ENCODE measurements at regions not wholly inside any gene's neighbourhood (a gene's known extent, or its start where the extent isn't known, plus 50 kb on each side); places are given as distances from the start of the nearest gene placed in this dataset.

DNA sequence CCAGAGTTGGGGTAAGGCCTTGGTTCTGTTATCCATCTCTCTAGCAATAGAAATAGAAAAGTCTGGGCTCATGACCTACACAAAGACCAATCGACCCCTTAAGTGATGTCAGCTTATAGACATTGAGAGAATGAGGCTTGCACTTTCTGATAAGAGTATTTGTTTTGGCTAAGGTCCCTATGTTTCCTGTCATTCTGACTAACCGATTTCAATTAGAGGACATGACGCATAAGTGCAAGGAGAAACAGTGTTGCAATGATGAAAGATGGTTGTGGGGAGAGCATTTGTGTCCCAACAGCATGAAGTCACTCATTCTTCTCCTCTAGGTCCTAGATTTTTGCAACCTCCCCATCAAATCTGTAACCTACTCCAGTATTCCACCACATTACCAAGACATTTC is 255.1 kb downstream of the MAT2B start:
- WGBS (ENCODE audit: insufficient coverage, low coverage, low lambda C conversion rate, missing lambda C conversion rate), result 5% methylated on average over 3 of the region's 3 CpGs
- Histone ChIP-seq H3K9me3 (no peaks in the 10 kb centered on the region), H3K27me3 (no peaks in the 10 kb centered on the region), H3K27ac (no peak overlapping the region), H3K36me3 (no peaks in the 10 kb centered on the region), H3K4me1 (no peaks in the 10 kb centered on the region), H3K4me3 (no peak overlapping the region)
- intact Hi-C loops (cut with DNase I), result no loop called here
- DNase-seq, result no peak
- peak; percentile 30 to 88 (median 55) for ATAC-seq
- no peak for TF ChIP-seq POLR2A (IDR thresholded peaks at IDR 0.05)
- TF ChIP-seq, protein P1, sequence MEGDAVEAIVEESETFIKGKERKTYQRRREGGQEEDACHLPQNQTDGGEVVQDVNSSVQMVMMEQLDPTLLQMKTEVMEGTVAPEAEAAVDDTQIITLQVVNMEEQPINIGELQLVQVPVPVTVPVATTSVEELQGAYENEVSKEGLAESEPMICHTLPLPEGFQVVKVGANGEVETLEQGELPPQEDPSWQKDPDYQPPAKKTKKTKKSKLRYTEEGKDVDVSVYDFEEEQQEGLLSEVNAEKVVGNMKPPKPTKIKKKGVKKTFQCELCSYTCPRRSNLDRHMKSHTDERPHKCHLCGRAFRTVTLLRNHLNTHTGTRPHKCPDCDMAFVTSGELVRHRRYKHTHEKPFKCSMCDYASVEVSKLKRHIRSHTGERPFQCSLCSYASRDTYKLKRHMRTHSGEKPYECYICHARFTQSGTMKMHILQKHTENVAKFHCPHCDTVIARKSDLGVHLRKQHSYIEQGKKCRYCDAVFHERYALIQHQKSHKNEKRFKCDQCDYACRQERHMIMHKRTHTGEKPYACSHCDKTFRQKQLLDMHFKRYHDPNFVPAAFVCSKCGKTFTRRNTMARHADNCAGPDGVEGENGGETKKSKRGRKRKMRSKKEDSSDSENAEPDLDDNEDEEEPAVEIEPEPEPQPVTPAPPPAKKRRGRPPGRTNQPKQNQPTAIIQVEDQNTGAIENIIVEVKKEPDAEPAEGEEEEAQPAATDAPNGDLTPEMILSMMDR (IDR thresholded peaks at IDR 0.05), result no peak

- intact Hi-C loops (cut with DNase I), result no loop called here
- Histone ChIP-seq H3K9me3 (no peaks in the 10 kb centered on the region), H3K27me3 (no peaks in the 10 kb centered on the region), H3K4me1 (no peaks in the 10 kb centered on the region), H3K27ac (no peak overlapping the region), H3K4me3 (no peak overlapping the region), H3K36me3 (no peaks in the 10 kb centered on the region)
- ATAC-seq (no peak), DNase-seq (no peak)
- TF ChIP-seq, protein P1 (IDR thresholded peaks at IDR 0.05), result no peak
- no peak for TF ChIP-seq POLR2A (IDR thresholded peaks at IDR 0.05)
- 47% methylated on average over 8 of the region's 8 CpGs for WGBS (ENCODE audit: insufficient coverage, low coverage, low lambda C conversion rate, missing lambda C conversion rate)
These were observed 261.7 kb downstream of the MAT2B start for GRCh38 chr5:163766936-163767670.

GRCh38 chr5:163770625-163771024 is 265.2 kb downstream of the MAT2B start:
- DNase-seq (no peak), ATAC-seq (no peak)
- TF ChIP-seq, protein P1 (IDR thresholded peaks at IDR 0.05), result no peak
- TF ChIP-seq POLR2A (IDR thresholded peaks at IDR 0.05), result no peak
- no peaks in the 10 kb centered on the region for H3K36me3 ChIP-seq
- no peaks in the 10 kb centered on the region for H3K9me3 ChIP-seq
- 25% methylated on average over 2 of the region's 2 CpGs for WGBS (ENCODE audit: insufficient coverage, low coverage, low lambda C conversion rate, missing lambda C conversion rate)
- H3K27me3 ChIP-seq, result no peaks in the 10 kb centered on the region
- H3K4me3 ChIP-seq, result no peak overlapping the region
- no peak overlapping the region for H3K27ac ChIP-seq
- intact Hi-C loops (cut with DNase I), result no loop called here
- H3K4me1 ChIP-seq, result no peaks in the 10 kb centered on the region

DNA sequence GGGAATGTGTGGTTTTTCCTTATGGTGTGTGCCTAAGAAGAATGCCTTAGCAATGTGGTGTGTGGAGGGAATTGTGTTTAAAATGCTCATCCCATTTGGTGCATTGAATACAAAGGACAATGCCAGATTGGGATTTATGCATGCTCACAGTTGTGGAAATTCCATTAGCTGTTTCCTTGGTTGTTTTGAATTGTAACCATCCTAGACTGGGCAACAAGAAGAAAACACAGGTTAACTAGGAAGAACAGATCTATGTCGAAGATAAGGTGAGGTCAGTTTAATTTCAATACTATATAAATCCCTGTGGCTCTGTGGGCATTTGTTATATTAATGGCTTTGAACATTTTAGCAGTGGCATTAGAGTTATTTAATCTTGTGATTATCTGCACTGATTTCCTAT is 266.8 kb downstream of the MAT2B start:
- no peaks in the 10 kb centered on the region for H3K27me3 ChIP-seq
- no peak for TF ChIP-seq POLR2A (IDR thresholded peaks at IDR 0.05)
- TF ChIP-seq, protein P1 (IDR thresholded peaks at IDR 0.05), result no peak
- H3K27ac ChIP-seq, result no peak overlapping the region
- H3K4me1 ChIP-seq, result no peaks in the 10 kb centered on the region
- no peaks in the 10 kb centered on the region for H3K36me3 ChIP-seq
- DNase-seq (no peak), ATAC-seq (no peak)
- 20% methylated on average over 1 of the region's 1 CpG for WGBS (ENCODE audit: insufficient coverage, low coverage, low lambda C conversion rate, missing lambda C conversion rate)
- H3K9me3 ChIP-seq, result no peaks in the 10 kb centered on the region
- intact Hi-C loops (cut with DNase I), result no loop called here
- no peak overlapping the region for H3K4me3 ChIP-seq
